HPDE6-E6E7 (cell line): ENCODE measurements at regions not wholly inside any gene's neighbourhood (a gene's known extent, or its start where the extent isn't known, plus 50 kb on each side); places are given as distances from the start of the nearest gene placed in this dataset.

Experiments
- DNase-seq: peaks from one replicate; pipeline ENCODE4 v3.0.0; 2011; ENCODE audit warnings: missing footprints; ENCODE audit errors: extremely low spot score

DNA sequence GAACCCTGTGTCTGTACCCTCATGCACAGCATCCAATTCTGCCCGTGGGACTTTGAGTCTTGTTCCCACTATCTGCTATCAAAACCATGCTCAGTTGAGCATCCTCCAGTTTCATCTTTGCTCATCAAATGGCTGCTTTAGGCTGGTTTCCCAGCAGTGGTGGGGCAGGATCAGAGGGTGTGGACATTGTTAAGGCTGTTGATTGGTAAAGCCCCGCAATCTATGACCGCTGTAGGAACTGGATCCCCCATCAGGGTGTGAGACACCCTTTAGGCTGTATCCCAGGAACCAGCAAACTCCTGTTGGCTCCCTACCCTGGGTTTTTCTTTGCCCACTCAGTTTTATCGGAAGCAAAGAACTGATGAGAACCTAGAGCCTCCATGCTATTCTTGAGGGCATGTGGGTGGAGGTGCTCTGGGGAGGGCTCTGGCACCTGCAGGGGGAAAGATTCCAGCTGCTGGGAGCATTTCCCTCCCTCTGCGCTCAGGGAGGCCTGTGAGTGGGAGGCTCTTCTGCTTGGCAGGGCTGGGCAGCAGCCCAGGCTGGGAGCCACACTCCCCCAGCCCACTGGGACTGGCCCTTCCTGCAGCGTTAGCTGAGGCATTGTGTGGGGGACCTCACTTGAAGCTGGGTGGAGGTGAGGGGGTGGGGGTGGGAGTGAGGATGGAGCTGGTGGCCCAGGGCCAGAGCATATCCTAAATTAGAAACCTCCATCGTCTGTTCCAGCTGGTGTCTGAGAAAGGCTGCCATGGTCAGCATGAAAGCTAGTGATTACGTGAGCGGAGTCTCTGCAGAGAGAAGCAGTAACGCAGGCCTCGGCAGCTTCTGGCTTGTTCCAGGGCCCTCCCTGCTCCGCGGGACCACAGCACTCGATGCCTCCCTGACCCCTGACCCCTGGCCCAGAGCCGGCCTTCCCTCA lies 160.6 kb downstream of the IRF8 start:
- DNase-seq: no peak

DNA sequence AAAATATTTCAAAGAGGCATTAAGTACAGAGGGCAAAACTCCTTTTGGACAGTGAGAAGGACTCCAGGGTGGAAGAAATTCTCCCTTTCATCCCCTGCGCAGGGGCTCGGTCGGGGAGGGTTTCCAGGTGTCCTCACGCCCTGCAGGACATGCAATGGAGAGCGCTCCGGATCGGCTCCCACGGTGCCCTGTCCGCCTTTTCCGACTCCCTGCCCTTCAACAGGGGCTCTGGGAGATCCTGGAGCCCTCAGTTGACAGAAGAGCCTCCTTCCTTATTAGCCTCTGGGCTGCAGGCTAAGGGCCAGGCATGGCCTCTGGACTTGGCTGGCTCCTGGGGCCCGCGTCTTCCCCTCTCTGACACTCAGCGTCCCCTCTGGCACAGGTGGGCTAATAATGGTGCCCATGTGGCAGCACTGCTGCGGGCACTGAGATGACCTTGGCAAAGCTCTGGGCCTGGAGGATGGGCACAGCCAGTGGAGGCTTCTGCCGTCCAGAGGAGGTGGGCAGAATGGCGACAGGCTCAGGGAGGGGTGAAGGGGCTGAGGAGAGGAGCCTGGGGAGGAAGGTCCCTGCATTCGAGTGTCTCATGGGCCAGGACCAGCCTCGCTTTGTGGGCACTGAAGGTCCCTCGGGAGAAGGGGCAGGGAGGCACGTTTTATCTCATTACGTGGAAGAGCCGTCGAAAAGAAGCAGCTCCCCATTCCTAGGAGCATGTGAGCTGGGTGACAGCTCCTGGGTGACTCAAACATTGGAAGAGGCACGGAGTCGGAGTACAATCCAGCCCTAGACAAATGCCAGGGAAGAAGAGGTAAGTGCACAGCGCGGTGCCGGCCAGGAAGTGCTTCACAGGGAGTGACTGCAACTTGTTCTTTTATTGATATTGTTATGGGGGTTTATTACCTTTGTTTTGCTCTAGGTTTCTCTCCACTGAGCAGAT lies 161.7 kb downstream of the IRF8 start:
- no peak for DNase-seq

DNA sequence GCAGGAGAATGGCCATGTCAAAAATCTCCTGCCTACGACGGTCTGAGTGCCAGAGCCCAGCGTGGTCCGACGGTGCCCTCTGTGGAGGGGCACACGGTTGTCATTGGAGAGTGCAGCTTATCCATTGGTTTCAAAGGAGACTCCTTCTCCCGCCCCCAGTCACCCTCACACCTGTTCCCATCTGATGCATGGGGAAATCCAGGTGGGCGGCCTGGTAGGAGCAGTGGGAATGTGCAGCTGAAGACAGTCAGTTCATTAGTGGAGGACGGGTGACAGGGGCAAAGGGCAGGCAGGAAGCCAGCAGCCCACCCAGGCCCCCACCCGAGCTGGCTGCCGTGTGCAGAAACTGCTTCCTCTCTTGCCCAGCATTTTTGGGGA lies 162.3 kb downstream of the IRF8 start:
- DNase-seq: no peak

DNA sequence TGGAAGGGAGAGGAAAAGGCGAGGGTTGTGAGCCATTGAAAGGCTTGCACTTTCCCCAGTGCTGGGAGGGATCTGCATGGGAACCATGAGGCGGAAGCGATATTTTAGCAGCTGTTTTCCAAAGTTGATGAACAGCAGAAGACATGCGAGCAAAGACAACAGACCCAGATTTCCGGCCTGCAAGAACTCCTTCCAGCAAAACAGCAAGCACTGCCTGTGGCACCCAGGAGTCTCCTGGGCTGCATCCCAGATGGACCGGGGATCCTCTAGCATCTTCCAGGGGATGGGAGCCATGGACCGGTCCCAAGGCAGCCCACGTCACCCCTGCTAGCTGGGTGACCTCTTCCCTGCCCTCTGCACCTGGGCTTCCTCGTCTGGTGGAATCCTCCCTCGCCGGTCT lies 162.8 kb downstream of the IRF8 start:
- DNase-seq: no peak

DNA sequence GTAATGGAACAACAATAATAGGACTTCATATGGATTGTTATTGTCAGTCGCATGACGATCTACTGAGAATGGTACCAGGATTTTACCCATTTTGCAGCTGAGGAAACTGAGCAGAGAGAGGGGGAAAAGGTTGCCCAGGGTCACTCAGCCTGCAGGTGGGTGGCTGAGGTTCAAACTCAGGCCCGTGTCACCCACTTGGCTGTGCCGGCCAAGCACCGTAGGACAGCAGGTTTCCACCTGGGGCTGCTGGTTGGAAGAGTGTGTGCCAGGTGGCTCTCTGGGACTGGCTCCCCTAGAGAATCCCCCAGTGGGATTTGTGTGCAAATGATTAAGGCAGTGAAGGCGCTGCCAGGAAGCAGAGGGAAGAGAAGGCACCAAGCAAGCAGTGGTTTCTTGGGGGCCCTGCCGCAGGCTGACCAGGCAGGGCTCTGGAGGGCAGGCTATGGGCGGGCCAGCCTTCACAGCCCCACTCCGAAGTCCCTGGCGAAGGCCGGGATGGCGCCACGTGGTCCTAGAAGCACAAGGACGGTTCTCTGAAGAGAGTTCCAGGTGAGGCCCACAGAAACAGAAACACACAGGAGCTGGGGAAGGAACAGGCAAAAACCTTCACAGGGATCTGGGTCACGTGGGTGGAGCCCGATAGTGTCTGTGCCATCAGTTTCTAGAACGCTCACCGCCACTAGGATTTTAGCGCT lies 163.5 kb downstream of the IRF8 start:
- DNase-seq: no peak

DNA sequence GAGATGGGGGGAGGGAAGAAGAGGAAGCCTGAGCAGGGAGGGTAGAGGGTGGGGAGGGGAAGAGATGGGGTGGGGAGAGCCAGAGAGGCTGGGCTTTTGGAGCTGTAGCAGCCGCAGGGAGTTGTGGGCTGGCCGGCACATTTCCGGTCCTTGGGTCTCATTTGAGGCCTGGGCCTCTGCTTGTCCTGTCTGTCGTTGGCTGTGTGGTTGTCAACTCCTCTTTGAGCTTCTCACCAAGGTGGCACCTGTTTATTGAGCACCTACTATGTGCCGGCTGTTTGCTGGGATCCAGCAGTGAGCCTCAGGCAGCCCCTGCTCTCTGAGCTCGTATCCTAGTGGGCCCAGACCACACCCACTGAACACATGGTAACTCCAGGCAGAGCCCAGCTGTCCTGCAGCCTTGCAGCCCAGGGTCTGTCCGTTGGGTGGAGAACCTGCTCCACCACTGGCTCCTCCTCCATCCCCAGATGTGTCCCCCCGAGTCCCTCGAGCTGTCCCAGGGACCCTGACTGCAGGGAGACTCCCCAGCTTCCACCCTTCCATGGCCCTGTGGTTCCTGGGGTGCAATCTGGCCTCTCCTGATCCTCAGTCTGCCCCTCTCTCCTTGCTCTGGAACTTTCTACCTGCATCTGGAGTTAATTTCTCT lies 164.9 kb downstream of the IRF8 start:
- no peak for DNase-seq

DNA sequence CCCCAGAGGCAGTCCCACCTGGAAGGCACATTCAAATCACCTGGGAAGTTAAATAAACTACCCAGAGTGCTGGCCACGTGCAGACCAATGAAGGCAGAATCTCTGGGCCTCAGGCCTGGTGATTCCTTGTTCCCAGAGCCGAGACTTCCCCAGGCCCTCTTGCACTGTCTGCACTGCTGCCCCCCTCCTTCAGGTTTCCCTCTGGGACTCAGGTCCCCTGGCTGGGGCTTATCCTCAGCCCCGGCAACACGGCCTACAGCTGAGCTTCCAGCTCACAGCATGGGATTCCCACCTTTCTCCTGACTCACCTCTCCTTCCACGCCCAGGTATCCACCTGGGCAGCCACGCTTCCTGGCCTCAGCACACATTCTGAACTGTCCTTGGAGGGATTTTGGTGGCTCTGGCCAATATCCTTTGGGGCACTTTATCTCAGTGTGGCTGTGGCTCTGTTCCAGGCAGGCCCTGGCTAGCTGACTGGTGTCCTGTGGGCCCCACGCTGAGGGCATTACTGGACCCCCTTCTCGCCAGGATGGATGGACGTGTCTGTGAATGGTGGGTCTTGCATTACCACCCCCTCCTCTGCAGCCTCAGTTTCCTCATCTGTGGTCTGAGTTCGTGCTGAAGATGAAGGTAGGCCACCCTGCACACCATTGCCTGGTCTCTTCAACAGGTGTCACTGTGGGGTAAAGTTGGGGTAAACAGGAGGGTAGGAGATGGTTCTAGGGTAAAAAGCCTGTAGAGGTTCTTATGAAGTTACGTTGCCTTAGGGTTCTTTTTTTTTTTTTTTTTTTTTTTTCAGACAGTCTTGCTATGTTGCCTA lies 165.7 kb downstream of the IRF8 start:
- no peak for DNase-seq

DNA sequence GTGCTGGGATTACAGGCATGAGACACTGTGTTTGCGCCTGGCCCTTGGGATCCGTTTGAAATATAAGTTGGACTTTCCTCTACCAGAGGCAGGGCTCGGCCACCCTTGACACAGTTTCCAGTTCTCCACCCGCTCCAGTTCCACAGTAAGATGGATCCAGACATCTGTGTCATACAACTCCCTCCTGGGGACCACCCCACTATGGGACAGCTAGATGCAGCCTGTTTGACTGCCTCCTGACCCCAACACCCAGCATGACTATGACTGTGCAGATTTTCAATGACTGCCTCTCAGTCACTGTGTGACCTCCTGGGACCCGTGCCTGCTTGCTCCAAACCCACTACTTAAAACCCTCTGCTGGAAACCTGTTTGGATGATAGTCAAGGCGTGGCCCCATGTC lies 166.7 kb downstream of the IRF8 start:
- no peak for DNase-seq

DNA sequence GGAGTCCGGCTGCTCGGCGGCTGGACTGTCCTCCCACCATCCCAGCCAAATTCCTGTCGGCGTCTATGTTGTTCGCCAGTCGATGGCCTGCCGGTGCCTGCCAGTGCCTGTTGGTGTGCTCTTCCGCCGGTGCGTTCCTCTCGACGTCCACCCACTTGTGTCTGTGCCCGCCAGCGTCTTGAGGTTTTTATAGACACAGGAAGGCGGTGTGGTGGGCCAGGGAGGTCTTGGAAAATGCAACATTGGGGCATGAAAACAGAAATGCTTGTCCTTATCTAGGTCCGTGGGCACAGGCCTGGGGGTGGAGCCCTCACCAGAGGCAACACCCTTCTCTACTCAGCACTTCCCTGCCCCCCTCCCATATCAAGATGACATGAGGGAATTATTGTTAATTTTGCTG lies 167.8 kb downstream of the IRF8 start:
- DNase-seq: no peak

DNA sequence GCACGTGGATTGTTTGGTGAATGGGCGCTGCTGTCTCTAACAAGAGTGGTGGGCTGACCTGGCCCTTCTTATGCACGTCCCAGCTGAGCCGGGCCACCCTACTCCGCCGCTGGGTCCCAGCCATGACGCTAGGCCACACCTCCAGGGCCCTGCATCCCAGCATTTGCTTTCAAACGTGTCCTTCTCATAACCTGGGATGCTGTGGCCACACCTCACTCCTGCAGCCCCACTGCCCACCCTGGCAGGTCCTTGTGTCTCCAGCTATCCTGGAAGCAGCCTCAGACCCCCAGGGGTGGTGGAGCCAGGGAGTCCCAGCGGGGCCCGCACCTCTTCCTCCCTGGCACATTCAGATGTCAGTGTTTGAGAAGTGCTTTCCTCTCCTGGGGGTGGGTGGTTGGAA lies 168.6 kb downstream of the IRF8 start:
- no peak for DNase-seq

DNA sequence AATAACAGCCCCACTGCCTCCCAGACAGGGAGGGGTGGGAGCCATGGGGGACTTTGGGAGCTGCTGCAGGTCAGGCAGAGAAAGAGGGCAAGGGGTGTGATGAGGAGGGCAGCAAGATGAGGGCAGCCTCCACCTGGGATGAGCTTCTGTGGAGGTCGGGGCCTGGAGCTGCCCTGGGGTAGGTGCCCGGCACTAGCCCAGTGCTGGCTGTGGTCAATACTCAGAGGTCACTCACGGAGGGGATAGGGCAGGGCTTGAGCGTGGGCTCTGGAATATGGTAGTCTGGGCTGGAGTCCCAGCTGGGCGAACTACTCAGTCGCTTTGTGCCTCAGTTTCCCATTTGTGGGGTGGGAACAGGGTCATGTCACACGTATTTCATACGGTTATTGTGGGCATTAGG lies 169.0 kb downstream of the IRF8 start:
- no peak for DNase-seq

DNA sequence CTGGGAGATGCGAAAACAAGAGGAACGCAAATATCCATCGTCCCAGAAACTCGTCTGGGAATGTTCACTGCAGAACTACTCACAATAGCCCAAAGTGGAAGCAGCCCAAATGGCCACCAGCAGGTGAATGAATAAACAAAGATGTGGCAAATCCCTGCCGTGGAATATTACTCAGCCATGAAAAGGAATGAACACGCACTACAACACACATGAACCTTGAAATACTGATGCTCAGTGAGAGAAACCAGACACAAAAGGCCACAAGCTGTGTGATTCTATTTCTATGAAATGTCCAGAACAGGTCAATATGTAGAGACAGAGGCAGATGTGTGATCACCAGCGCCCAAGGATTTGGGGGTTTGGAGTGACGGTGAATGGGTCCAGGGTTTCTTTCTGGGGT lies 169.8 kb downstream of the IRF8 start:
- DNase-seq: no peak

DNA sequence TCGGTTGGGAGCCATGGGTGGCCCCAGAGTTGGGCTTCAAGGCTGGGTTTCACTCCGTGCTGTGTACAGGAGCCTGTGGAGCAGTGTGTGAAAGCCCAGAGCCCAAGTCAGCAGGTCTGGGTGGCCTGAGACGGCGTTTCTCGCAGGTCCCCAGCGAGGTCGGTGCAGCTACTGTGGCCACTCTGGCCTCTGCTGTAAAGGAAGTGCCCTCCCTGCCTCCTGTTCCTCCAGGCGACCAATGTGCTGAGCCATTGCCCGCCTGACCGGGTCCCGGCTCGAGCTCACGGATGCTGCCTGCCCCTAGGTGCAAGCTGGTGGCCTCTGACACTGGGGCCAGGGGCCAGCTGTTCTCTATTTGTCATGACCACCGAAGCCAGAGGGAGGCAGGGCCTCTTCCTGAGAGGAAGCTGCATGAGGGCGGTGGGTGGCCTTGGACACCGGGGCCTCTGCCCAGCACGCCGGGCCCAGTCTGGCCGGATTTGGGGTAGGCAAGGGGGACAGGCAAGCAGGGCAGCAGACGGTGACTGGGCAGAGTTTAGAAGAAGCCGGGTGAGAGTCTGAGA lies 170.9 kb downstream of the IRF8 start:
- no peak for DNase-seq

DNA sequence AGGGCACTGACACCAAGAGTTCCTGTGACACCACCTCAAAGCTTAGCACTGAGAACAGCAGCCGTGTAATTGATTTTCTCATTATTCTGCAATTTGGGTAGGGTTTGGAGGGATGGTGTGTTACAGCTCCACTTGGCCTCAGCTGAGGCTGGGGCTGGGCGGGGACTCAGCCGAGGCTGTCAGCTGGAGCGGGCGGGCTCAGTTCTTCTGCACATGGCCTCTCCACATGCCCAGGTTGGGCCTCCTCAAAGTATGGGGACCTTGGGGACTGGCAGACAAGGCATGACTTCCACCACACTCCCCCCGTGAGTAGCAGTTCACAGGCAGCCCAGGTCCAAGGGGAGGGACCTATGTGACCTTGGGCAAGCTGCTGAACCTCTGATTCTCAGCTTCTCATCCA lies 171.5 kb downstream of the IRF8 start:
- no peak for DNase-seq

DNA sequence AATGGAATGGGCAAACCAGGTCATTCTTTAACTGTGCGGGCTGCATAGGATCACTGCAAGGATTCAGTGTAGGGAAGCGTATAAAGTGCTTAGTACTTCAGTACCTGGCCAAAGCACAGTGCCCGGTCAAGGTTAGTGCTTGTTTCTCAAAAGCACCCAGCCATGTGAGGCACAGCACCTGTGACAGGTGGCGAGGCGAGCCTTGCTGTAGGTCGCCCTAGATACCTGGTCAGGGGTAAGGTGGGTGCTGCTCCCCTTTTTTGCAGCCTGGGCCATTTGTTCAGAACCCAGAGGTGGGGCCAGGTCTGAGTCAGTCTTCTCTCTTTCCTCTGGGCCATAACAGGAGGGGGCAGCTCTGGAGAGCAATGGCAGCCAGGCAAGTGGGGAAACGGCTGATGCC lies 172.0 kb downstream of the IRF8 start:
- no peak for DNase-seq

DNA sequence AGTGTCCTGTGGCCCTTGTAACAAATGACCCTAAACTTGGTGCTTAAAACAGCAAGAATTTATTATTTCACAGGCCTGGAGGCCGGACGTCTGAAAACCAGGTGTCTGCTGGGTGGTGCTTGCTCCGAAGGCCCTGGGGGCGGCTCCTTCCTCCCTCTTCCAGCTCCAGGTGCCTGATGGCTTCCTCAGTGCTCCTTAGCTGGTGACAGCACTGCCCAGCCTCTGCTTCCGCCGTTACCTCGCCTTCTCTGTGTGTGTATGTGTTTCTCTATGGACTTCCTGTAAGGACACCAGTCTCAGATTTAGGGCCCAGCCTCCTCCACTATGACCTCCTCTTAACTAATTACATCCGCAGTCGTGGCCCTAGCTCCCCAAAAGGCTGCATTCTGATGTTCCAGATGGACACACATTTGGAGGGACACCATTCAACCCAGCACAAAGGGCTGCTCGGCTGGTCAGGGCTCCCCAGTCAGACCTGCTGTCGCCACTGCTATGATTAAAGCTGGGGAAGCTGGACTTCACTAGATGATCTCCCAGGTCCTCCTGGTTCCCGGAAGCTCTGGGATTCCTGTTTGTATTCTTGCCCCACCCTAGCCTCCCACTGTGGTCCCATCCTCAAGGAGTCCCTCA lies 172.8 kb downstream of the IRF8 start:
- DNase-seq: no peak

DNA sequence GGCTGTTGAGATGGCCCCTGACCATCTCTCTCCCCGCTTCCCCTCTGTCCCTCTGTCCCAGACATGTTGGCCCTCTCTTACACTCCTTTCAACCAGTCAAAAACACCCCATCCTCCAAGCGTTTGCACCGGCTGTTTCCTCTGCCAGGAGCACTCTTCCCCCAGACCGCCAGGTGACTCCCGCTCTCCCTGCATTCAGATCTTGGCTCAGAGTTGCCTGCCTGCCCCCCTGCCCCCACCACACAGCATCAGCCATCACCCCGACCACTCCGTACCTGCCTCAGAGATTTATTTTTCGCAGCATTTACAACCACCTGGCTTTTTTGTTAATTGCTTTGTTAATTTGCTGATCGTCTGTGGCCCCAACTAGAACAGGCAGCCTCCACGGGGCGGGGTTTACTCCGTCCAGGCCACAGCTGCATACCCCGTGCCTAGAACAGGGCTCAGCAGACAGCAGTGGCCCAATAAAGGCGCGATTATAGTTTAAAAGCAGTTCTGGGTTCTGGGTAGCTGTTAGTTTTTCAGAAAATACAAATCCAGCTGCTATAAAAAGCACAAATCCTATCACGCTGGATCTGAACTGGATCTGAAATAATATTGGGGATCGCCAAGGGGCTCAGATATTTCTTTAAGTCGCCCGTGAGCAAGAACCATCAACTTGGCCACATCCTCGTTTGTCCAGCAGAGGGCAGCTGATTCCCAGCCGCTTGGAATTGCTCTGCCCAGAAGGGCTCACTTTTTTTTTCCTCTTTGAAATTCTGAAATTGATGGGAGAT lies 173.6 kb downstream of the IRF8 start:
- DNase-seq: peak; percentile 55

DNA sequence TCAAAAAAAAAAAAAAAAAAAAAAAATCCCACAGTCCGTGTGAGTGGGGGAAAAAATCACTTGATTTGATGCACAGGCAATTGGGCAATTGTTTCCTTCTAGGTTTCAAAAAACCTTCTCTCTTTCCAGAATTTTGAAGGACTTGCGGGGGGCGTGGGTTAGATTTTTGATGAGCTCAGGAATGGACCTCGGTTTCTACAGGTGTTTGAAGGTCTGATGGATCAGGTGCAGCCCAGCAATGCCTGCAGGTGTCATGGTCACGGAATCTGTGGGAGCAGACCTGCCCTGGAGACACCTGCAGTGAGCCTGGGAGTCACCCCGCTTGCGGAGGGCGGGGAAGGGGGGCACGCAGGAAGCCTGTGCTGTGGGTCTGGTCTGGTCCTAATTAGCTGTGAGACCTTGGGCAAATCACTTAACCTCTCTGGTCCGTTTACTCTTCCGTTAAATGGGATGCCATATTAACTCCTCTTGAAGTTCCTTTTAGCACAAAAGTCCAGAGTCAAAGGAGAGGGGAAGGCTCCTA lies 174.2 kb downstream of the IRF8 start:
- no peak for DNase-seq
